ENCODE measurements at regions not wholly inside any gene's neighbourhood (a gene's known extent, or its start where the extent isn't known, plus 50 kb on each side); places are given as distances from the start of the nearest gene placed in this dataset.

DNA sequence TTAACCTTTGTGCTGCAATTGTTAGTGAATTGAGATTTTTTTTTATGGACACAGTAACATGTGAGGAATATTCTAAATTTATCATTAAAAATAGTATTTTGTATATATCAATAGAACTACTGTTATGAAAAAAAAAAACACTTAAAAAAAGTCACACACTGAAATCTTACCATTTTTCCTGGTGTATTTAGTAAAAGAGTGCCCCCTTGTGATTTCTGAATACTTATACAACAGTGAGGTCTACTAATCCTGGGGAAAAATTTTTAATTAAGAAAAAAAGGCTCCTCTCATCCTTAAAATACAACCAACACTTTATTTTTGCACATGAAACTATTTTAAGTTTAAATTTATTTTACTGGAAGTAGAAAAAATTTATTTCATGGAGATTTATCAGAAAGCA lies 56.4 kb upstream of the SPOCK3 start:
- DNase-seq (ENCODE audit: low read depth, low spot score), result peak; percentile 9

DNA sequence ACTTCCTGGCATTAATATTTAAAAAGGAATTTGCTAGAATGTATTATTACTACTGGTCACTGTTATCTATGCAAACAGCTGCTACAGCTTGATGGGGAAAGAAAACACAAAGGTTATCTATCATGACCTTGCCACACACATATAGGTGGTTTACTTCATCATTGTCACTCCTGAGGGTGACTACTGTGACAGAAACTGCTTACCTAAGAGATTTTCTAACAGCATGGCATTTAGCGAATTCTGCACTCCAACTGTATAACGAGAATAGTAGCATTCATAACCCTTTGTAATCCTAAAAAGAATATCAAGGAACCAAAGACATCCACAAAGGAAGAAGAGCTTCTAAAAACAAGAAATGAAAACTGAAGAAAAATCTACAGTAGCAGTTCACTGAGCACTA lies 74.6 kb upstream of the SPOCK3 start:
- no peak for DNase-seq (ENCODE audit: low read depth, low spot score)

DNA sequence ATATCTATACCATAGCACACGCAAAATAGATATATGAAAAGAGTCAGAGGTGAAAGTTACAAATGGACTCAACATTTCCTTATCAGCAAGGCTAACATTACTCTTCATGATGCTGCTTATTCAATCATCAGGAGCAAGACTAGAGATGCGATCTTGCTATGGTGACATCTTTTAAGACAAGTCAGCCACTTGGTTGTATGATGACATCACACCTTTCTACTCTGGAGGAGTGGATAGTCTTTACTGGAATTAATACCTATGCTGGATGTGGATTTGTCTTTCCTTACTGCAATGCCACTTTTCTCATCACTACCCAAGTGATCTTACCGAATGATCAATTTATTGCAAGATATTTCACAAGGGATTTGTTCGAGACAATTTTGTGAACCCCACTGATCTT lies 87.0 kb upstream of the SPOCK3 start:
- DNase-seq (ENCODE audit: low read depth, low spot score), result no peak

DNA sequence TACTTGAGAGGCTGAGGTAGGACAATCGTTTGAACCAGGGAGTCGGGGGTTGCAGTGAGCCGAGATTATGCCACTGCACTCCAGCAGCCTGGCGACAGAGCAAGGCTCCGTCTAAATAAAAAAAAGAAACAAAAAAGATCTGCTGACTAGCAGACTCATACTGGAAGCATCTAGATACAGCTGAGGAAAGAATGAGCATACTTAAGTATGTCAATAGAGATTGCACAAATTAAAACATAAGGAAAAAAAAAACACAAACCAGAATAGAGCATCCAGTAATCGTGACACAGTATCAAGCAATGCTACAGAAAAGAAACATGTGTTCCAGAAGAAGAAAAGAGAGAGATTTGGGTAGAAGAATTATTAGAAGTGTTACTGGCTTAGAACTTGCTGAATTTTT lies 105.5 kb upstream of the SPOCK3 start:
- DNase-seq (ENCODE audit: low read depth, low spot score), result no peak

DNA sequence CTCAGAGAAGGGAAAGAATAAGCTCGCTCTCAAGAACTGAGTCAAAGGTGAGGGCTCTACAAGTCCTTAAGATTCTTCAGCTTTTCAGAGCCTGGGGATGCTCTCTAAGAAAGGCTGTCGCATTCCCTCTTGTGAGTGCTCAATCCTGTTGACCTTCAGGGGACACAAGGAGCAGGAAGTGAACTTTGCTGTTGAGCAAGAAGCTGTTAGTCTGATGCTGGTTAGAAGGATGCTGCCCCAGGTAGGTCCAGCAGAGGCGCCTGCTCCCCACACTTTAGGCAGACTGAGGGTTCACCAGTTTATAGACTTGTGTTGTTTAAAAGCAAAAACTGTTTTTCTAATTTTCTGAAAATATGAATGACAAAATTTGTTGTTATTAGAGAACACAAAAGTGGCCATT lies 125.4 kb upstream of the SPOCK3 start:
- DNase-seq (ENCODE audit: low read depth, low spot score), result no peak

DNA sequence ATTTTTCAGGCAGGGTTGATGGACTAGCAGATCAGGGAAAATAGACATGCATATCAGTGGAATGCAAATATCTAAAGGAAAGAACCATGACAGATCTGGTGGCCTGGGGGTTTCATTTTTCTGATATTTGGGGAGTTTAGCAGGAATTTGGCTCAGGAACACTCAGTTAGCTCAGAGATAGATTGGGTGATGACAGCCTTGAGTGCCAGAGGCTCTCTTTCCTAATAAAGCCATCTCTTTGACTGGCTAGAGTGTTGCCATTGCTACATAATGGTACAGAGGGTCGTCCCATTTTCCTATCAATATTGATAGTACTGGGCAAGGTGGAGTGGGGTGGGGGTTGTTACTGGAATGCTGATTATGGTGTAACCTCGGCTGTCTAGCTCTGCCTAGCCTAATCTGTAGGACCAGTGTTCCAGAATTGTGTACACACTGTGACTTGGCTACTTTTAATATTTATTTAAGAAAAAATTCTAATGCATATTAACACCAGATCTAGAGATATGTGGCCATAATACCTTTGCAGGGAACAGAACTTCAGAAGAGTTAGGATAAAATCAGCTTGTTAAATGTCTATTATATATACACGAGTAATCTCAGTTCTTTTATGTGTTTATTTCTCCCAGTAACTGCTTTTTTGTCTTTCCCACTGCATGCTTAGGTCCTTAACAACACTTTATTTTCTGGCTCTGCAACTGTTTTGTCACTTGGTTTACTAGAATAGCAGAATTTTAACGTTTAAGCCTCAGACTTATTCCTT lies 145.0 kb upstream of the SPOCK3 start:
- no peak for DNase-seq (ENCODE audit: low read depth, low spot score)

DNA sequence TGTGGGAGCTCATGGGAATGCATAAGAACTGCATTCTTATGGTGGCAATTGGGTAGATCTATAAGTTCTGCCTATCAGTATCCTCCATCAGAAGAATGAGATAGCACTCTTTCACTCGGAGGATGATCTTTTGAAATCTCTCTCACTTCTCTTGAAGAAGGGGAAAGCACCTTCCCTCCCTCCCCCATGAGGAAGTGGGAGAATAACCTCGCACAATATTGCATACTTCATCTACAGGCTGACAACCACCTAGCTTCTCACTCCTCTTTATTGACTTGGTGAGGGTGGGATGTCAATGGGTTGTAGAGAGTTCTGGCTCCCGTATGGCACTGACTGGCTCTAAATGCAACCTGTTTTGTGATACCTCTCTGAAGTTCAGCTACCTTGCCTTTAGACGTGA lies 146.7 kb upstream of the SPOCK3 start:
- no peak for DNase-seq (ENCODE audit: low read depth, low spot score)

DNA sequence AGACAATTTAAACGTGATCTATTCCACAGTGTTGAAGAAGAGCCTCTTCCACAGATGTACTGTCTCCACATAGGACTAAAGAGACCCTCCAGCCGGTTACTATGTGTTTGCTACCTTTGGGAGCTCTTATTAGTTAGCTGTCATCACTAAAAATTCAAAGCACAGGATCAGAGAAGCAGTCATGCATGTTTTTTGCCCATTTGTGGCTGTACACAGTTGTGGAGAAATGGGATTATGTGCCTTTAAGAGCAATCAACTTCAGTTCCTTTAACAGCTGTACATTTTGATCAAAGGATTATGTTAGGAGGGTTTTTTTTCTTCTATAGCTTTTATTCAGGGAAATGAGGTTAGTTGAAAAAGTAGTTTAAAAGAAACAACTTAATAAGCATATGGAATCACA lies 149.0 kb upstream of the SPOCK3 start:
- no peak for DNase-seq (ENCODE audit: low read depth, low spot score)

DNA sequence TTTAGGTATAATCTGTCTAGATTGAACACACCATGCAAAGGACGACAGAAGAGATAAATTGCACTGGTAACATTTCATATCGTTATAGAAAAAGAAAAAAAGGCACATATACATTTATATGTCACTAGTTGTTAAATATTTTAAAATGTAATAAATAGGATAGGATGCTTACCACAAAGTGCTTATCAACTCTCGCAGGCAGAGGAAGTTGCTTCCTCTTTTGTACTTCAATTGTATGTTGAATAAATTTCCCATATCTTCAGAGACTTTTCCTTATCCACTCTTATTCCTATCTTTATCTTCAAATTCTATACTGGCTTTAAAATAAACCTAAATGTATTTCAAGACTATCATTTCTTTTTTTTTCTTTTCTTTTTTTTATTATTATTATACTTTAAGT lies 163.3 kb upstream of the SPOCK3 start:
- no peak for DNase-seq (ENCODE audit: low read depth, low spot score)

DNA sequence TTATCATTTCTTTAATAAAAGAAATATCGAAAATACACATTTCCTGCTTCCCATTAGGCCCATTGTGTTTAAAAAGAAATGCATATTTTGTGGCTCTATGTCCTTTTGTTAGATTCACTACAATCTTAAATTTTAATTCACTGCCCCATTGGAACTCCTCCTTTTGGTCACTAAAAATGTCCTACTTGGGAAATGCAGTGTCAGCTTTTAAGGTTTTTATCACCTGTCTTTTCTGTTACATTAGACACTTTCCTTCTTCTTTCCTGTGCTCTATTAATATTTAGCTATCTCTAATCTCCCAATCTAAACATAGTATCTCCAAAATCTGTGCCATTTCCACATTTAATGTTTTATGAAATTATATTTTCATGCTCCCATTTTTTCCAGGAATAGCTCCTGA lies 164.9 kb upstream of the SPOCK3 start:
- no peak for DNase-seq (ENCODE audit: low read depth, low spot score)

DNA sequence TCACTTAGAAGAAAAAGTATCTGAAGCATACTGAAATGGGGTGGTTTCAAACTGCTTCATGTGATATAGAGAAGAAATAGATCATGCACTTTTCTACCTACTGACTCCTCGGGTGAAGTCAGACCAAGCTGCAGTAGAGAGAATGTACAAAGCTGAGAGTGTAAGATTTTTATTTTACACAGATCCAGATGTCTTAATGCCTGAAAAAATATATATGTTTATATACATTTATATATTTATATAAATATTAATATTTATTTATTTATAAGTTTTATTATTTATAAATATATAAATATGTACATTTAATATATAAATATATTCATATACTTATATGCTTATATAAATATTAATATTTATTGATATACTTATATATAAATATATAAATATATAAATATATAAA lies 171.9 kb upstream of the SPOCK3 start:
- DNase-seq (ENCODE audit: low read depth, low spot score), result no peak

DNA sequence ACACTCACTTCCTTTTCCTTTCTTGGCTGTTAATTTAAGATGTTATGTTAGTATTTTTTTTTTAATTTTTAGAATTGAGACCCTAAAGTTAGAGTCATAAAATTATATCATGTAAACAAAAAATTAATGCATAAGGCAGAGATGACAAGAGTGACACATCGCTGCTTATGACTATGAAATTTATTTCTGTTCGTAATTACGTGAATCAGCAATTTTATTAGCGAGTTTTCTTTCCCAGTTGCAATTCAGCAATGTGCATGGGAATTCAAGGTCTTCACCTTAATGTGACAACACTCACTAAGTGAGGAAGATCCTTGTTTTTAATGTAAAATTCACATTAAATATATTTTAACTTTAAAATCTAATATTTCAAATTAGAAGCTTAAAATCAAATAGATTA lies 181.2 kb upstream of the SPOCK3 start:
- no peak for DNase-seq (ENCODE audit: low read depth, low spot score)

DNA sequence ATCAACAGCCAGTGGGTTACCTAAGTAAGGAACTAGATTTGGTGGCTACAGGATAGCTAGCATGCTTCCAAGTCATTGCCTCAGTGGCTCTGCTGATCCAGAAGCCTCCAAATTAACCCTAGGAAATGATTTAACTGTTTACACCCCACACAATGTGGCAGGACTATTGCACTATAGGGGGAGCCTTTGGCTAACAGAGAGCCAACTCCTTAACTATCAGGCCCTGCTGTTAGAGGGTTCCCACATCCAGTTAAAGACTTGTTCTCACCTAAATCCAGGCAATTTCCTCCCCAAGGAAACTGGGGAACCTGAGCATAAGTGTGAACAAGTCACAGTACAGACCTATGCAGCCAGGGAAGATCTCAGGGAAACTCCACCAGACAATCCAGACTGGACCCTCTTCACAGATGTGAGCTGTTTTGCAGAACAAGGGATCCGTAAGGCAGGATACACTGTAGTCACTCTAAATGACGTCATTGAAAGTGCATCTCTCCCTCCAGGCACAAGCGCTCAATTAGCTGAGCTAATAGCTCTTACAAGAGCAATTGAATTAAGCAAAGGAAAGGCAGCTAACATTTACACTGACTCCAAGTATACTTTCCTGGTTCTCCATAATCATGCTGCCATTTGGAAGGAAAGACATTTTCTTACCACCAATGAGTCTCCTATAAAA lies 185.3 kb upstream of the SPOCK3 start:
- no peak for DNase-seq (ENCODE audit: low read depth, low spot score)

DNA sequence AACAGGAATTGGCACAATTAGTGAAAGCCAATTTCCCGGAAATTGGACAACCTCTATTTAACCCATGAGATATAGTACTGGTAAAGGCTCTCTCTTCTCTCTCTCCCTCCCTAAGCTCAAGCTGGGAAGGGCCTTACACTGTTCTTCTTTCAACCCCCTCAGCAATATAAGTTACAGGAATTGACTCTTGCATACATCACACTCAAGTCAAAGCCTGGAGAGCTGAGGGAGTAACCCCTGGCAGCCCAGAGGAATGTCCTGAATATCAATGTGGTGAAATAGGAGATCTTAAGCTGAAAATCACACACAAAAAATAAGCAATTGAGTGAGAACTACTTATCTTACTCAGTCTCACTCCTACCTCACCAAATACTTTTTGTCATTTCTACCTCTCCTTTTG lies 186.9 kb upstream of the SPOCK3 start:
- DNase-seq (ENCODE audit: low read depth, low spot score), result peak; percentile 1

DNA sequence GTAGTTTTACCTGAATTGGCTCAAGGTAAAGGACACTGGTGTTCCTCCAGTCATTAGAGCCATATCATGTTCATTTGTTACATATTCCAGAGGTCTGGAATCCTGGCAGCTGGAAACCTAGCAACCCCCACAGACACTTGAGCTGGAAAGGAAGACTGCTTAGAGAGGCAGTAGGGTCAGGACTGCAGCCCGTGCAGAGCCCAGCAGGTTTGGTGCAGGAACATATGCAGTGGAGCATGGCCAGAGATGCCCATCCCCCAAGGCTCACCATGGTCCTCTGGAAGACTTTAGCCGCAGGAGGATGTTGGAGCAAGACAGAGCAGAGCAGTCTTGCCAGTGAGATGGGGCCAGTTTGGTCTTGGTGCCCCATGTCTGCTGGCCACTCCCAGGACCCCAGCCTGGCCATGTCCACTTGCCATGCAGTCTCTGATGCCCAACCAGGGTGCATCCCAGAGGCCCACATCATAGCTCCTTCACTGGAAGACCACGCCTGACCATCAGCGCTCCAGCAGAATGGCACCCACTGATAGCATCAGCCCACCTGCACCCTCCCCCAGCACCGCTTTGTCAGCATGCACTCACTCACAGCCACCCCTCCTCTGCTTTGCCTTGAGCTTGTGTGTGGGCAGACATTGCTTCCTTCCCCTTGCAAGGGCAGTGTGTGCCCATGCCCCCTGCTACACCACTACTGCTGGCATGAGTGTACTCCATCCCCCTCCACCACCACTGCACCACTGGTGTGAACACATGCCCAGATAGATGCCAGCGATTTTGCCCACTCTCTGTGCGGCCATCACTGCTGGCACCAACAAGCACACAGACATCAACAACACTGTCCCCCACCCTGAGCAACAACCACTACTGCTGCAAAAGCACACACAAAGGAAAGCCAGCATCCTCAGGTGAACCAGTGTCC lies 190.3 kb upstream of the SPOCK3 start:
- DNase-seq (ENCODE audit: low read depth, low spot score), result no peak

DNA sequence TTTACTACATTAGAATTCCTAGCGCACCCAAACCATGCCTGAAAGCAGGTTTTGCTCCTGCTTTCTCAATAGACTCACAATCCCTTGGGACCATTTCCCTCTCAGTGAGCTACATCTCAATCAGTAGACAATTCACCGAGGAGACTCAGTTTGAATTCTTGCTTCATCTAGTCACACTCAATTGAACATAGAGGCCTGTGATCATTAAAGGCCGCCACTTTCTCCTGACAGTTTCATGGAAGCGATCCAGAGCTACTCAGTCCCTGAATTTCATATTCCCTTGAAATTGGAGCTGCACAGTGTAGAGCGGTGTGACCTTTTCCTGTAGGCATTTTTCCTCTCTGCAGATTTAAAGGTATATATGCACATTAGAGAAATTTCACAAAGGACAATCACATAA lies 193.9 kb upstream of the SPOCK3 start:
- DNase-seq (ENCODE audit: low read depth, low spot score), result peak; percentile 37

DNA sequence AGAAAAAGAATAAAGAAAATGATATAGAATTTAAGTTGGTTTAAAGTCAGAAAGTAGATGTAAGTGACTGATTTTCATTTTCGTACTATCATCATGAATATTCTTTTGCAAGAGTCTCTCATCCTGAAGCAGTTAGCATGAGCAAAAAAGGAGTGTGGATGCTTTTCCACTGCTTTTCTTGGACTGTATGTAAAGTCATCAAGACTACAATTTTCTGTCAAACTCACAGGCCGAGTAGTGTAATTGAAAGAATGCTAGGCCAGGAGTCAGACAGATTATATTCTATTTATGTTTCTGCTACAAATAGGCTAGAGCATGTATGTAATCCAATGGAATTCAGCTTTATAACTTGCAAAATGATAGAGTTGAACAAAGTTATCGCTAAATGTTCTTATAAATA lies 197.1 kb upstream of the SPOCK3 start:
- no peak for DNase-seq (ENCODE audit: low read depth, low spot score)

DNA sequence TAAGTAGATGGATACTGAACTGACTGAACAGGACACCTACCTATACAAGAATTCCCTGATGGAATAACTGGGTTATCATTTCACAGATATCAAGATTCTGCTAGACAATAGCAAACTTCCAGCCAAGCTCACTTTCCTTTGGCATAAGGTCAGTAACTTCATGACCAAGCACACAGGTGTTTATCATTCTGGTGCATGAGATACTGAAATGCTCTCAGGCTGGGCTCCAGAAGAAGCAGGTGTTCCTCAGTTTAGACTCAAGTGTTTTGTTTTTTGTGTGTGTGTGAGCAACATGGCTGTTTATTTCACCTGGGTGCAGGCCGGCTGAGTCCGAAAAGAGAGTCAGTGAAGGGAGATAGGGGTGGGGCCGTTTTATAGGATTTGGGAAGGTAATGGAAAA lies 201.5 kb upstream of the SPOCK3 start:
- DNase-seq (ENCODE audit: low read depth, low spot score), result no peak

DNA sequence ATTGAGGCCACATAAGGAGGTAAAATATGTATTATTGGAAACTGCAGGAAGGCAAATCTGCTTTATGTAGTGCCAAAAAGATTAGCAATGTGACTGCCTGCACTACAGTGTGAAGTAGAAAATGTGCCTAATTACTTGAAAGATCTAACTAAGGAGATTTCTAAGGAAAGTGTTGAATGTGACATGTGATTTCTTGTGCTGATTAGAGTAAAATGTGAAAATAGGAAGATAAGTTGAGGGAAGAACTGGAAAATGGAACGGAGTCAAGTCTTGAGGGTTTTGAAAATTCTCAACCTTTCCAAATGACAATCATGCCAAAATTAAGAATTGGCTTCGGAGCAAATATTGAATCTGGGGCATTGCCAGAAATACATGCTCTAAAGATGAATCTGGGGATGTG lies 209.5 kb upstream of the SPOCK3 start:
- DNase-seq (ENCODE audit: low read depth, low spot score), result no peak

DNA sequence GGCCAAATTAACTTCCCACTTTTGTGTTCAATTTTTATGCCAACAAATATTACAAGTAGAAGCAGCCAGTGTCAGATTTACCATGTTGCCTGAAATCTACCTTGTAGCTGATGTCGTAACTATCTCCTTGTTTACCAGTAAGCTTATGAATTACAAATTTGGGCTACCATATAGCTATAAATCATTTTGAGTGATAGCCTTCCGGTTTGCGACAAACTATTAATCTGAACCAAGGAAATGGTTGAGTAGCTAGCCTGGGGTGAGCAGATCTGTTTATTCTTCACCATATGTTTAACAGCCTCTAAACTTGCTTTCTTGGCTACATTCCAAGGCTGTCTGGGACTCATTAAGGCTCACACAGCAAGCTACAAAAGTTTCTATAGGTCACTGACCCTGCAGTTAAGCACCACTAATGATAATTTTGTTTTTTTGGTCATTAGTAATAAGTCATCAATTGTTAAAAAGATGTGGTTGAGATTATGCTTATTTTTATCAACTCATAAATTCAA lies 218.7 kb upstream of the SPOCK3 start:
- no peak for DNase-seq (ENCODE audit: low read depth, low spot score)

DNA sequence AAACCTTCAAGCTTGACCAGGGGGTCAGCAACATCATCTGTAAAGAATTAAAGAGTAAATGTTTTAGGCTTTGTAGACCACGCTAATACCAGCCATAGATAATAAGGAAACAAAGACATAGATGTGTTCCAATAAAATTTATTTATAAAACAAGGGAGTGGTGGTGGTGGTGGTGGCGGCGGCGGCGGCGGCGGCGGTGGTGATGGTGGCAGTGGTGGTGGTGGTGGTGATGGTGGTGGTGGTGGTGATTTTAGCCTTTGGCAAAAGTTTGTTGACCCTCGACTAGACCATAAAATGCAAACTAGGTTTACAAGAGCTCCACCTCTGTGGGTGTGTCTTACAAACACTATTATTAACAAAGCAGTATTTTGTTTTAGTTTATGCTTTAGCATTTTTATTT lies 222.3 kb upstream of the SPOCK3 start:
- no peak for DNase-seq (ENCODE audit: low read depth, low spot score)

DNA sequence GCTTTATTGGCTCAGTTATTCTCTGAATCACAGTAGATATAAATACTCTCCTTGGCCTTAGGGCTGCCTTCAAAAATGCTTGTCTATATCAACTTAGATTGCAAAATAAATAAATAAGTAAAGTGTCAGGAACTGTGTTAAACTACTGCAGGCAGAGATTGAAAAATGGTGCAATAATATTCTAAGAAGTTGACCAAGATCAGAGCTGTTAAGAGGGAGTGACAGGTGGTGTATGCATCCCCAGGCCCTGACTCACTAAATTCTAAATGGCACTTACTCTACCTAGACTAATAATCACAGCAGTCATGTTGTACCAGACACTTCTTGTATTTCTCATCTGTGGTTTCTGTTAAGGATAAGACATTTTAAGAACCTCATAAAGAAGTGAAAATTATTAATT lies 235.1 kb upstream of the SPOCK3 start:
- no peak for DNase-seq (ENCODE audit: low read depth, low spot score)
